NCI-H2196 (cell line): ENCODE measurements at regions not wholly inside any gene's neighbourhood (a gene's known extent, or its start where the extent isn't known, plus 50 kb on each side); places are given as distances from the start of the nearest gene placed in this dataset.

Source experiments
- DNase-seq: peaks from one replicate; lab custom pipeline; 2025; ENCODE audit not compliant: unreplicated experiment; lab: John Stamatoyannopoulos, UW

GRCh38 chr5:109944461-109944860, 254.7 kb downstream of the MAN2A1 start:
- DNase-seq, result no peak

- DNase-seq, result no peak
Measured at GRCh38 chr5:109945097-109945678, 255.5 kb downstream of the MAN2A1 start.

- no peak for DNase-seq
Measured at GRCh38 chr5:109945723-109946480, 256.2 kb downstream of the MAN2A1 start.

GRCh38 chr5:109946610-109947009, 256.9 kb downstream of the MAN2A1 start:
- no peak for DNase-seq

- DNase-seq, result no peak
Measured at GRCh38 chr5:109947667-109948066, 257.9 kb downstream of the MAN2A1 start.

GRCh38 chr5:109950634-109951033, 260.9 kb downstream of the MAN2A1 start:
- DNase-seq, result no peak

GRCh38 chr5:109951348-109951747, 261.6 kb downstream of the MAN2A1 start:
- no peak for DNase-seq

- DNase-seq, result no peak
Measured at GRCh38 chr5:109951758-109952157, 262.0 kb downstream of the MAN2A1 start.

- no peak for DNase-seq
Measured at GRCh38 chr5:109953761-109954160, 264.0 kb downstream of the MAN2A1 start.

- DNase-seq, result no peak
Measured at GRCh38 chr5:109956884-109957283, 267.2 kb downstream of the MAN2A1 start.

- DNase-seq, result no peak
Measured at GRCh38 chr5:109958082-109958481, 268.4 kb downstream of the MAN2A1 start.

- DNase-seq, result no peak
Measured at GRCh38 chr5:109959652-109960051, 269.9 kb downstream of the MAN2A1 start.

GRCh38 chr5:109961751-109962150, 272.0 kb downstream of the MAN2A1 start:
- DNase-seq, result no peak

GRCh38 chr5:109962882-109963603, 273.3 kb downstream of the MAN2A1 start:
- no peak for DNase-seq

- DNase-seq, result no peak
Measured at GRCh38 chr5:109964136-109964535, 274.4 kb downstream of the MAN2A1 start.

- no peak for DNase-seq
Measured at GRCh38 chr5:109965634-109966033, 275.9 kb downstream of the MAN2A1 start.

GRCh38 chr5:109971968-109972367, 282.2 kb downstream of the MAN2A1 start:
- DNase-seq, result no peak

- DNase-seq, result no peak
Measured at GRCh38 chr5:109981979-109982378, 292.3 kb downstream of the MAN2A1 start.

GRCh38 chr5:109982966-109983534, 293.3 kb downstream of the MAN2A1 start:
- no peak for DNase-seq

- DNase-seq, result no peak
Measured at GRCh38 chr5:109986726-109987125, 297.0 kb downstream of the MAN2A1 start.

- DNase-seq, result no peak
Measured at GRCh38 chr5:109987355-109987754, 297.6 kb downstream of the MAN2A1 start.

- no peak for DNase-seq
Measured at GRCh38 chr5:109987970-109988369, 298.2 kb downstream of the MAN2A1 start.
